Kidney (tissue), 13 donors: ENCODE measurements at regions not wholly inside any gene's neighbourhood (a gene's known extent, or its start where the extent isn't known, plus 50 kb on each side); places are given as distances from the start of the nearest gene placed in this dataset.

Source experiments
- DNase-seq, 5 donors: peaks; one replicate each; pipeline ENCODE4 v3.0.0-alpha.2; 2013 to 2020
- FAIRE-seq: peaks from 2 replicates; lab custom pipeline; 2012; peaks lifted over from hg19 to GRCh38; lab: Jason Lieb, UNC
- H3K27ac ChIP-seq, 2 donors: one replicate each; pipeline ENCODE4 v1.7.0; 2013; ENCODE audit warnings: low read depth in 2 of 2, low read length in 2 of 2, inconsistent platforms in 1 of 2
- H3K27me3 ChIP-seq: one replicate; pipeline ENCODE4 v1.7.1; 2013; ENCODE audit warnings: low read length, inconsistent platforms; ENCODE audit not compliant: control insufficient read depth, insufficient read depth
- H3K36me3 ChIP-seq, 3 donors: one replicate each; pipeline versions ENCODE4 v1.7.0 to v1.7.1; 2013; ENCODE audit warnings: low read length in 3 of 3, control low read depth in 1 of 3, inconsistent platforms in 1 of 3; ENCODE audit not compliant: insufficient read depth in 3 of 3, control insufficient read depth in 2 of 3
- H3K4me1 ChIP-seq, 3 donors: one replicate each; pipeline versions ENCODE4 v1.7.0 to v1.7.1; 2013; ENCODE audit warnings: low read length in 3 of 3, inconsistent platforms in 1 of 3, low read depth in 1 of 3; ENCODE audit not compliant: control insufficient read depth in 2 of 3, insufficient read depth in 2 of 3
- H3K4me3 ChIP-seq, 3 donors: one replicate each; pipeline versions ENCODE4 v1.7.0 to v1.8.1; 2013; ENCODE audit warnings: low read length in 3 of 3, control low read depth in 1 of 3, inconsistent platforms in 1 of 3
- H3K9ac ChIP-seq, 3 donors: one replicate each; pipeline versions ENCODE4 v1.7.0 to v1.7.1; 2013; ENCODE audit warnings: low read length in 3 of 3, control low read depth in 1 of 3, inconsistent platforms in 1 of 3
- H3K9me3 ChIP-seq, 3 donors: one replicate each; pipeline versions ENCODE4 v1.7.0 to v1.7.1; 2013; ENCODE audit warnings: low read length in 3 of 3, control low read depth in 1 of 3, inconsistent platforms in 1 of 3; ENCODE audit not compliant: control insufficient read depth in 2 of 3, insufficient read depth in 1 of 3
- intact Hi-C: fragments of 100-400 bp; cut with DNase I; formaldehyde crosslinking; loops from one replicate; pipeline ENCODE4 v1.11.1; 2022
- TF ChIP-seq, protein P1 (sequence below): IDR thresholded peaks from 3 replicates; pipeline ENCODE4 v1.5.1; 2012; ENCODE audit warnings: mild to moderate bottlenecking, moderate library complexity, borderline replicate concordance; ENCODE audit not compliant: insufficient read depth; ENCODE audit errors: extremely low read depth
- donor health status: control.
- donor health status: control.
- donor health status: control.
- donor health status: control.
- donor health status: control.
- donor health status: DM: yes; HTN: yes; CAD: no.
- donor health status: Normal renal cell carcinoma (clear cell type).

DNA sequence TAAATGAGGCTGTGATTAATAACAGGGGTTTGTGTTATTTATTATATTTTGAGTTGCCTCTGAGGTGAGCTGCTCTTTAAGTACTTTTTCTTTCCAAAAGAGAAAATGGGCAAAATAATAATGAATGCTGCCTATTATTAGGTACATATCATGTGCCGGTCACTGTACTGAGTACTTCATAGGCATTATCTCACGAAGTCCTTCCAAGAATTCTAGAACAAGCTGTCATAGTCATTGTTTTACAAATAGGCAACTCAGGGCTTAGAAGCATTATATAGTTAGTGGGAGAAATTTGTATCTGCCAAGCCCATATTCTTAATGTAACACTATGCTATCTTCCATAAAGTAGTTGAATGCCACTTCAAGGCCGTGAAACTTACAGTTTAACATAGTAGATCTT lies 628.7 kb downstream of the CCDC171 start:
- H3K27ac ChIP-seq, result no peak overlapping the region
- DNase-seq (no peak), FAIRE-seq (no peak)
- H3K9ac ChIP-seq, result no peak overlapping the region
- no peaks in the 10 kb centered on the region for H3K9me3 ChIP-seq
- intact Hi-C loops, result no loop called here
- no peaks in the 10 kb centered on the region for H3K4me1 ChIP-seq
- no peak overlapping the region for H3K4me3 ChIP-seq
- TF ChIP-seq, protein P1, sequence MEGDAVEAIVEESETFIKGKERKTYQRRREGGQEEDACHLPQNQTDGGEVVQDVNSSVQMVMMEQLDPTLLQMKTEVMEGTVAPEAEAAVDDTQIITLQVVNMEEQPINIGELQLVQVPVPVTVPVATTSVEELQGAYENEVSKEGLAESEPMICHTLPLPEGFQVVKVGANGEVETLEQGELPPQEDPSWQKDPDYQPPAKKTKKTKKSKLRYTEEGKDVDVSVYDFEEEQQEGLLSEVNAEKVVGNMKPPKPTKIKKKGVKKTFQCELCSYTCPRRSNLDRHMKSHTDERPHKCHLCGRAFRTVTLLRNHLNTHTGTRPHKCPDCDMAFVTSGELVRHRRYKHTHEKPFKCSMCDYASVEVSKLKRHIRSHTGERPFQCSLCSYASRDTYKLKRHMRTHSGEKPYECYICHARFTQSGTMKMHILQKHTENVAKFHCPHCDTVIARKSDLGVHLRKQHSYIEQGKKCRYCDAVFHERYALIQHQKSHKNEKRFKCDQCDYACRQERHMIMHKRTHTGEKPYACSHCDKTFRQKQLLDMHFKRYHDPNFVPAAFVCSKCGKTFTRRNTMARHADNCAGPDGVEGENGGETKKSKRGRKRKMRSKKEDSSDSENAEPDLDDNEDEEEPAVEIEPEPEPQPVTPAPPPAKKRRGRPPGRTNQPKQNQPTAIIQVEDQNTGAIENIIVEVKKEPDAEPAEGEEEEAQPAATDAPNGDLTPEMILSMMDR, result no peak
- no peaks in the 10 kb centered on the region for H3K36me3 ChIP-seq
- no peaks in the 10 kb centered on the region for H3K27me3 ChIP-seq

DNA sequence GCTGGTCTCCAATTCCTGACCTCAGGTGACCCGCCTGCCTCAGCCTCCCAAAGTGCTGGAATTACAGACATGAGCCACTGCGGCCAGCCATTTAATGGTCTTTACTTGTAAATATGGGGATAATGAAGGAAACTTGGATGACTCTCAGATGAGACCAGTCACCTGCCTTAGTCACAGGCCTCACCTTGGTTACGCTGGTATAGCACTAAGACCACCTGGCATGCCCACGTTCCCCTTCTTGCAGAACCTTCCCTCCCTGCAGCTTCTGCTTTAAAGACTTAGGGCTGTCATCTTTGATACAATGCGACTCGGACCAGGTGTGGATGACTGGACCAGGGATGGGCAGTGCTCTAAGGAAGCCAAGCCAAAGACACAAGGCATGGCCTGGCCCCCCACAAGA lies 629.9 kb downstream of the CCDC171 start:
- no peaks in the 10 kb centered on the region for H3K27me3 ChIP-seq
- no peak overlapping the region for H3K27ac ChIP-seq
- no peaks in the 10 kb centered on the region for H3K36me3 ChIP-seq
- no peaks in the 10 kb centered on the region for H3K4me1 ChIP-seq
- TF ChIP-seq, protein P1, result no peak
- intact Hi-C loops, result no loop called here
- no peak overlapping the region for H3K9ac ChIP-seq
- H3K4me3 ChIP-seq, result no peak overlapping the region
- no peaks in the 10 kb centered on the region for H3K9me3 ChIP-seq
- FAIRE-seq (no peak), DNase-seq (no peak)

DNA sequence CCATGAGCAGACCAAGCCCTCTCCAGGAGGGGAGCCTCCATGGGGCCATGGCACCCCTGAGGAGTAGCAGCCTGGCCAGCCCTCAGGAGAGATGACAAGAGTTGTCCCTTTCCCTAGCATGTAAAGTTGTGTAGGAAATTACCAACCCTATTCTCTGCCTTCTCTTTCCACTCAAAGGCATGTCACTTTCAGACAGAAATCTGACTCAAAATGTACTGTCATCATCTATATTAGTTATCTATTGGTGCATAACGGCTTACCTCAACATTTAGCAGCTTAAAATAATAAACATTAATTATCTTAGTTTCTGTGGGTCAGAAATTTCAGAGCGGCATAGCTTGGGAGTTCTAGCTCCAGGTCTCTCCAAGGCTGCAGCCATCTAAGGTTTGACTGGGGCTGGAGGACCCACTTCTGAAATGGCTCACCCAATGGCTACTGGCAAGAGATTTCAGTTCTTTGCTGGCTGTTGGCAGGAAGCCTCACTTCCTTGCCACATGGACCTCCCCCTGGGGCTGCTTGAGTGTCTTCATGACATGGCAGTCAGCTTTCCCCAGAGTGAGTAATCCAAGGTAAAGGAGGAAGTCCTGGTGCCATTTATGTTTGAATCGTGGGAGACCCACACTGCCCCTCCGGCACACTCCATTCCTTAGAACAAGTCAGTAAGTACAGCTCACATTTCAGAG lies 632.3 kb downstream of the CCDC171 start:
- Histone ChIP-seq H3K27me3 (no peaks in the 10 kb centered on the region), H3K9me3 (peaks cover 0 to 8% (median 2%) of the 10 kb centered on the region in 3 donors), H3K4me3 (no peak overlapping the region), H3K4me1 (no peaks in the 10 kb centered on the region), H3K36me3 (no peaks in the 10 kb centered on the region), H3K27ac (no peak overlapping the region), H3K9ac (no peak overlapping the region)
- intact Hi-C loops, result no loop called here
- no peak for FAIRE-seq
- no peak for DNase-seq
- TF ChIP-seq, protein P1, result no peak

DNA sequence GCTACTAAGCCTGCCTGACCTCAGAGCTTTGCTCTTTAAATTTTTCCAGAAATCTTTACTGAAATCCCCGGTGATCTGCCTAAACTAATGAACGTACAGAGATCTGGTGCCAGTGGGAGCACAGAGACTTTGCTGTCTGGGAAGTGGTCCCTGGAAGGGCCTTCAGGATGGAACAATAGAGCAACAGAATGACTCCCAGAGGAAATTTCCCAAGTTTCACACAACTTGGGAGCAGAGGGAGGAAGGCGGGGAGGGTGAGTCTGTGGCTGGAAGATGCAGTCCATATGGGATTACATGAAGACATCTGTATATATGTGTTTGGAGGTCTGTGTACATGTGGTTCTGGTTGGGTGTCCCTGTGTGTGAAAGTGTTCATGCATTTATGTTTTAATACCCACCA lies 638.3 kb downstream of the CCDC171 start:
- Histone ChIP-seq H3K27ac (no peak overlapping the region), H3K27me3 (no peaks in the 10 kb centered on the region), H3K4me1 (no peaks in the 10 kb centered on the region), H3K36me3 (no peaks in the 10 kb centered on the region), H3K9me3 (peaks cover 0 to 8% (median 2%) of the 10 kb centered on the region in 3 donors), H3K4me3 (no peak overlapping the region), H3K9ac (no peak overlapping the region)
- FAIRE-seq, result no peak
- TF ChIP-seq, protein P1, result no peak
- intact Hi-C loops, result no loop called here
- peak in 1 of 5 donors; percentile 13 for DNase-seq
